IMR-90 (cell line): ENCODE measurements at regions not wholly inside any gene's neighbourhood (a gene's known extent, or its start where the extent isn't known, plus 50 kb on each side); places are given as distances from the start of the nearest gene placed in this dataset.

ENCODE experiments used
- ATAC-seq: fragments of 200-7000 bp; cut with Tn5 transposase; 2 replicates; pipeline ENCODE4 v1.9.1; 2020; ENCODE audit warnings: low read depth, mild to moderate bottlenecking, moderate library complexity
- BruUV-seq: library from RNA; stranded (reverse); fragments of 400-500 nt; replicated peaks from 2 replicates; lab custom pipeline; 2021; lab: Mats Ljungman, UMichigan
- CTCF ChIA-PET: fragments of 300-600 bp; formaldehyde crosslinking; extraction: SDS; loops from one replicate; lab custom pipeline; 2021; ENCODE audit warnings: antibody characterized with exemption; lab: Yijun Ruan, JAX
- POLR2A ChIA-PET: fragments of 300-600 bp; sonication (Branson Sonifier 250); formaldehyde crosslinking; loops from one replicate; lab custom pipeline; 2022; ENCODE audit warnings: antibody characterized with exemption; ENCODE audit not compliant: unreplicated experiment; lab: Charles Lee
- DNase-seq: peaks from one replicate; pipeline ENCODE4 v3.0.0; 2013
- H2AFZ ChIP-seq: replicated peaks from 2 replicates; pipeline ENCODE3; 2013; ENCODE audit warnings: low read length, mild to moderate bottlenecking; ENCODE audit not compliant: poor library complexity
- H2AK5ac ChIP-seq: 2 replicates; pipeline ENCODE4 v1.6.1; 2013; ENCODE audit warnings: low read depth, low read length, inconsistent platforms
- H2AK9ac ChIP-seq: replicated peaks from 2 replicates; pipeline ENCODE3; 2013; ENCODE audit warnings: mild to moderate bottlenecking, low read depth, low read length, moderate library complexity; ENCODE audit not compliant: poor library complexity
- H2BK120ac ChIP-seq: 2 replicates; pipeline ENCODE4 v1.6.1; 2013; ENCODE audit warnings: low read depth, low read length, inconsistent platforms
- H2BK15ac ChIP-seq: 3 replicates; pipeline ENCODE4 v1.6.1; 2013; ENCODE audit warnings: low read depth, low read length, inconsistent platforms
- H2BK20ac ChIP-seq: 2 replicates; pipeline ENCODE4 v1.6.1; 2013; ENCODE audit warnings: low read depth, mild to moderate bottlenecking, inconsistent platforms, low read length, moderate library complexity
- H2BK5ac ChIP-seq: 2 replicates; pipeline ENCODE4 v1.6.1; 2013; ENCODE audit warnings: mild to moderate bottlenecking, low read depth, low read length, inconsistent platforms; ENCODE audit not compliant: poor library complexity, severe bottlenecking
- H3K14ac ChIP-seq: replicated peaks from 2 replicates; pipeline ENCODE4 v1.6.1; 2013; ENCODE audit warnings: low read depth, low read length, inconsistent platforms
- H3K18ac ChIP-seq: 2 replicates; pipeline ENCODE4 v1.6.1; 2013; ENCODE audit warnings: low read depth, low read length, control low read depth
- H3K23ac ChIP-seq: 2 replicates; pipeline ENCODE4 v1.6.1; 2013; ENCODE audit warnings: low read depth, low read length, inconsistent platforms
- H3K27ac ChIP-seq: 2 replicates; pipeline ENCODE4 v1.5.1; 2013; ENCODE audit warnings: mild to moderate bottlenecking, control low read depth, low read length; ENCODE audit not compliant: insufficient read depth
- H3K27me3 ChIP-seq: 2 replicates; pipeline ENCODE4 v1.6.1; 2013; ENCODE audit warnings: low read length; ENCODE audit not compliant: control insufficient read depth, insufficient read depth
- H3K36me3 ChIP-seq: 2 replicates; pipeline ENCODE4 v1.6.1; 2013; ENCODE audit warnings: low read length, mixed read lengths; ENCODE audit not compliant: control insufficient read depth, insufficient read depth
- H3K4ac ChIP-seq: 2 replicates; pipeline ENCODE4 v1.6.1; 2013; ENCODE audit warnings: low read depth, low read length, inconsistent platforms
- H3K4me1 ChIP-seq: 2 replicates; pipeline ENCODE4 v1.6.1; 2013; ENCODE audit warnings: low read length, mixed read lengths; ENCODE audit not compliant: control insufficient read depth, insufficient read depth
- H3K4me2 ChIP-seq: 2 replicates; pipeline ENCODE4 v1.6.1; 2013; ENCODE audit warnings: low read depth, mild to moderate bottlenecking, control low read depth, low read length, moderate library complexity
- H3K4me3 ChIP-seq: 2 replicates; pipeline ENCODE4 v1.5.1; 2013; ENCODE audit warnings: low read depth, mild to moderate bottlenecking, control low read depth, low read length, moderate library complexity; ENCODE audit not compliant: insufficient read depth
- H3K56ac ChIP-seq: 2 replicates; pipeline ENCODE4 v1.6.1; 2013; ENCODE audit warnings: low read length, inconsistent platforms; ENCODE audit not compliant: insufficient read depth; ENCODE audit errors: extremely low read depth
- H3K79me1 ChIP-seq, 2 experiments: 2 replicates each; pipeline ENCODE4 v1.6.1; 2013; ENCODE audit warnings: low read length in 2 of 2, inconsistent platforms in 1 of 2, low read depth in 1 of 2
- H3K9ac ChIP-seq: 2 replicates; pipeline ENCODE4 v1.6.1; 2013; ENCODE audit warnings: low read depth, low read length, control low read depth
- H3K9me1 ChIP-seq: 2 replicates; pipeline ENCODE4 v1.6.1; 2013; ENCODE audit warnings: low read length, inconsistent platforms; ENCODE audit not compliant: insufficient read depth
- H3K9me3 ChIP-seq: 2 replicates; pipeline ENCODE4 v1.6.1; 2013; ENCODE audit warnings: low read length; ENCODE audit not compliant: control insufficient read depth, insufficient read depth
- H4K20me1 ChIP-seq: 2 replicates; pipeline ENCODE4 v1.6.1; 2013; ENCODE audit warnings: low read length, inconsistent platforms; ENCODE audit not compliant: insufficient read depth
- H4K5ac ChIP-seq: 2 replicates; pipeline ENCODE4 v1.6.1; 2013; ENCODE audit warnings: mild to moderate bottlenecking, low read depth, low read length, control low read depth
- H4K8ac ChIP-seq, 2 experiments: 2 replicates each; pipeline ENCODE4 v1.6.1; 2013; ENCODE audit warnings: low read depth in 2 of 2, low read length in 2 of 2, control low read depth in 1 of 2, inconsistent platforms in 1 of 2
- H4K91ac ChIP-seq: 2 replicates; pipeline ENCODE4 v1.6.1; 2013; ENCODE audit warnings: low read depth, low read length, inconsistent platforms; ENCODE audit not compliant: insufficient read depth
- BHLHE40 ChIP-seq: fragments of 150-350 bp; IDR thresholded peaks from 2 replicates; pipeline ENCODE4 v1.6.1; 2016; ENCODE audit warnings: mild to moderate bottlenecking, low read depth, low read length
- dilution Hi-C: fragments of 300-500 bp; cut with HindIII; formaldehyde crosslinking; loops from one replicate; pipeline ENCODE4 v1.14.3; 2018; ENCODE audit warnings: low sequenced_read_pairs; ENCODE audit not compliant: unreplicated experiment
- in situ Hi-C: fragments of 300-500 bp; cut with MboI; formaldehyde crosslinking; loops from 3 replicates; pipeline ENCODE4 v1.14.3; 2019; ENCODE audit warnings: low sequenced_read_pairs, inconsistent platforms, mixed read lengths
- intact Hi-C: fragments of 100-400 bp; cut with micrococcal nuclease; formaldehyde crosslinking; loops from 2 replicates; pipeline ENCODE4 v1.10.0; 2022

GRCh38 chr3:35974872-35975271 lies 335.5 kb downstream of the ARPP21 start:
- H2AK9ac ChIP-seq: no peak overlapping the region
- no peak overlapping the region for H2BK15ac ChIP-seq
- no peaks in the 10 kb centered on the region for H3K79me1 ChIP-seq
- no TSS peak for BruUV-seq
- no peak overlapping the region for H3K18ac ChIP-seq
- no peak overlapping the region for H3K27ac ChIP-seq
- no peaks in the 10 kb centered on the region for H3K27me3 ChIP-seq
- H3K9me3 ChIP-seq: no peaks in the 10 kb centered on the region
- H3K23ac ChIP-seq: no peak overlapping the region
- no peak overlapping the region for H3K4me3 ChIP-seq
- H4K8ac ChIP-seq: no peak overlapping the region
- H4K91ac ChIP-seq: no peak overlapping the region
- CTCF ChIA-PET: no interaction called here
- intact Hi-C loops: no loop called here
- no peaks in the 10 kb centered on the region for H3K9me1 ChIP-seq
- no peaks in the 10 kb centered on the region for H4K20me1 ChIP-seq
- no peak overlapping the region for H2AK5ac ChIP-seq
- no peak overlapping the region for H3K56ac ChIP-seq
- no peak overlapping the region for H2AFZ ChIP-seq
- ATAC-seq (no peak), DNase-seq (no peak)
- H3K14ac ChIP-seq: no peak overlapping the region
- no peak overlapping the region for H3K9ac ChIP-seq
- no peak for TF ChIP-seq BHLHE40
- H3K4me2 ChIP-seq: no peak overlapping the region
- H3K4me1 ChIP-seq: no peaks in the 10 kb centered on the region
- H3K36me3 ChIP-seq: no peaks in the 10 kb centered on the region
- H3K4ac ChIP-seq: no peak overlapping the region
- in situ Hi-C loops: no loop called here
- H2BK20ac ChIP-seq: no peak overlapping the region
- POLR2A ChIA-PET: no interaction called here
- dilution Hi-C loops: no loop called here
- no peak overlapping the region for H2BK5ac ChIP-seq
- no peak overlapping the region for H2BK120ac ChIP-seq
- H4K5ac ChIP-seq: no peak overlapping the region
